ENCODE measurements at regions not wholly inside any gene's neighbourhood (a gene's known extent, or its start where the extent isn't known, plus 50 kb on each side); places are given as distances from the start of the nearest gene placed in this dataset.

GRCh38 chr15:34652726-34653033 is 69.2 kb upstream of the GOLGA8B start:
- no peak for TF ChIP-seq CTCF (IDR thresholded peaks at IDR 0.05; ENCODE audit: insufficient read depth, low read length)
- no peak for DNase-seq (ENCODE audit: low read depth)
- no peak overlapping the region for H3K4me3 ChIP-seq (ENCODE audit: low read depth, low read length)

GRCh38 chr15:34651997-34652725 is 68.7 kb upstream of the GOLGA8B start:
- no peak overlapping the region for H3K4me3 ChIP-seq (ENCODE audit: low read depth, low read length)
- no peak for TF ChIP-seq CTCF (IDR thresholded peaks at IDR 0.05; ENCODE audit: insufficient read depth, low read length)
- DNase-seq (ENCODE audit: low read depth), result no peak

- TF ChIP-seq CTCF (IDR thresholded peaks at IDR 0.05; ENCODE audit: insufficient read depth, low read length), result no peak
- no peak overlapping the region for H3K4me3 ChIP-seq (ENCODE audit: low read depth, low read length)
- peak; percentile 1 for DNase-seq (ENCODE audit: low read depth)
These were observed 66.7 kb upstream of the GOLGA8B start for GRCh38 chr15:34650177-34650576.

- H3K4me3 ChIP-seq (ENCODE audit: low read depth, low read length), result no peak overlapping the region
- no peak for DNase-seq (ENCODE audit: low read depth)
- no peak for TF ChIP-seq CTCF (IDR thresholded peaks at IDR 0.05; ENCODE audit: insufficient read depth, low read length)
These were observed 64.8 kb upstream of the GOLGA8B start for GRCh38 chr15:34648294-34648631.

- DNase-seq (ENCODE audit: low read depth), result no peak
- no peak overlapping the region for H3K4me3 ChIP-seq (ENCODE audit: low read depth, low read length)
- TF ChIP-seq CTCF (IDR thresholded peaks at IDR 0.05; ENCODE audit: insufficient read depth, low read length), result no peak
These were observed 64.3 kb upstream of the GOLGA8B start for GRCh38 chr15:34647569-34648293.

- TF ChIP-seq CTCF (IDR thresholded peaks at IDR 0.05; ENCODE audit: insufficient read depth, low read length), result no peak
- H3K4me3 ChIP-seq (ENCODE audit: low read depth, low read length), result no peak overlapping the region
- no peak for DNase-seq (ENCODE audit: low read depth)
These were observed 63.5 kb upstream of the GOLGA8B start for GRCh38 chr15:34646918-34647317.

All from fibroblast of the aortic adventitia (primary cell).